ENCODE measurements at regions not wholly inside any gene's neighbourhood (a gene's known extent, or its start where the extent isn't known, plus 50 kb on each side); places are given as distances from the start of the nearest gene placed in this dataset.

GRCh38 chr22:49015459-49015858, 812.2 kb downstream of the BRD1 start:
- no peak overlapping the region for H2AFZ ChIP-seq
- H3K27me3 ChIP-seq (replicated peaks; ENCODE audit: insufficient read depth), result no peaks in the 10 kb centered on the region
- no peak overlapping the region for H3K9ac ChIP-seq
- H3K9me3 ChIP-seq (ENCODE audit: low read depth), result no peaks in the 10 kb centered on the region
- no peak overlapping the region for H3K4me2 ChIP-seq (ENCODE audit: unreplicated experiment)
- no peaks in the 10 kb centered on the region for H3K9me2 ChIP-seq (ENCODE audit: insufficient read depth)
- no peak overlapping the region for H3K27ac ChIP-seq
- H4K20me1 ChIP-seq (ENCODE audit: insufficient read depth), result no peaks in the 10 kb centered on the region
- no peak for TF ChIP-seq EZH2 (IDR thresholded peaks at IDR 0.05; ENCODE audit: insufficient read depth, poor library complexity, severe bottlenecking)
- no peak for TF ChIP-seq EZH2phosphoT487 (IDR thresholded peaks at IDR 0.05; ENCODE audit: insufficient read depth, low read depth)
- DNase-seq, result no peak
- no peaks in the 10 kb centered on the region for H3K79me2 ChIP-seq (ENCODE audit: insufficient read depth)
- H3K4me1 ChIP-seq (ENCODE audit: insufficient read depth), result no peaks in the 10 kb centered on the region
- H3K36me3 ChIP-seq (ENCODE audit: low read depth), result no peaks in the 10 kb centered on the region
- no peaks in the 10 kb centered on the region for H3F3A ChIP-seq (ENCODE audit: insufficient read depth)
- H3K4me3 ChIP-seq, result no peak overlapping the region
- WGBS, 2 experiments (ENCODE audit: low coverage in 1 of 2, low lambda C conversion rate in 2 of 2, missing lambda C conversion rate in 2 of 2), result 55 to 59% methylated on average over 13 of the region's 13 CpGs
- in situ Hi-C loops (cut with MboI), result no loop called here

DNA sequence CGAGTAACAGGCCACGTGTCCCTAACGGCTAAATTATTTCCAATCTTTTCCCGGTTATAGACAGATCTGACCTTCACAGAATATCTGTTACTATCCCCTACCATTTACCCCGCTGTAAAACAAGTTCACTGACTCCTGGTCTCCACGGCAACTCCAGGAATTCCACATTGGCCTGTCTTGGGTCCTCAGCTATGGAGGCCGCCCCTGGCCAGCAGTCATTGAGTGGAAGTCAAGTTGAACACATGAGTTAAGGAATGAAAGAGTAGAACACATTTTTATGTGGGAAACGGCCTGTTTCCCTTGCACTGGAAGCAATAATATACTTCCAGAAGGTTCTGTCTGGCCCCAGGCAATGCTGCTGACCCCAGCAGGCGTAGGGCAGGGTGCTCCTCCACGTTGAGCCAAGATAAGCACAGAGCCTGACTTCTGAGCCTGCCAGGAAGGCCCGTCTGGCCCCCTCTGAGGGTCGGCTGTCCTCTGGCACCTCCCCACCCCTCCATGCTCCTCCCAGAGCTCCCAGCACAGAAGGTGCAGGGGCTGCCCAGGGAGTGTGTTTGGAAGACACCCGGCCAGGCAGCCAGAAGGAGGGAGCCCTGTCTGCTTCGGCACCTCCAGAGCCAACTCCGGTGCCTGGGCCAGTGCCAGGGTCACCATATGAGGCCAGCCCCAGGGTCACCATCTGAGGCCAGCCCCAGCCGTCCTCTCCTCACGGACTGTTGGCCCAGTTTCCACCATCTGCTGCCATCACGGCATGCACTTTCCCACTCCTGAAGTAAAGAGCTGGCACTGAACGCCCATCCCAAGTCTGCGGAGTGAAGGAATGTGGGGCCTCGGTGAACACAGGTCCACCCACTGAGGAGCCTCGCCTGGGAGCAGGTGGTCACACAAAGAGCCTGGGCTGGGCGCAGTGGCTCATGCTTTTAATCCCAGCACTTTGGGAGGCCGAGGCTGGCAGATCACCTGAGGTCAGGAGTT, 813.2 kb downstream of the BRD1 start:
- no peak for DNase-seq
- H3K36me3 ChIP-seq (ENCODE audit: low read depth), result no peaks in the 10 kb centered on the region
- no peaks in the 10 kb centered on the region for H4K20me1 ChIP-seq (ENCODE audit: insufficient read depth)
- no peaks in the 10 kb centered on the region for H3K79me2 ChIP-seq (ENCODE audit: insufficient read depth)
- WGBS, 2 experiments (ENCODE audit: low coverage in 1 of 2, low lambda C conversion rate in 2 of 2, missing lambda C conversion rate in 2 of 2), result 46% methylated on average over 23 to 24 of the region's 24 CpGs
- no peaks in the 10 kb centered on the region for H3K27me3 ChIP-seq (replicated peaks; ENCODE audit: insufficient read depth)
- H2AFZ ChIP-seq, result no peak overlapping the region
- no peaks in the 10 kb centered on the region for H3K9me2 ChIP-seq (ENCODE audit: insufficient read depth)
- no peaks in the 10 kb centered on the region for H3F3A ChIP-seq (ENCODE audit: insufficient read depth)
- H3K9me3 ChIP-seq (ENCODE audit: low read depth), result no peaks in the 10 kb centered on the region
- no peak for TF ChIP-seq EZH2phosphoT487 (IDR thresholded peaks at IDR 0.05; ENCODE audit: insufficient read depth, low read depth)
- no peak for TF ChIP-seq EZH2 (IDR thresholded peaks at IDR 0.05; ENCODE audit: insufficient read depth, poor library complexity, severe bottlenecking)
- H3K27ac ChIP-seq, result no peak overlapping the region
- in situ Hi-C loops (cut with MboI), result no loop called here
- H3K9ac ChIP-seq, result no peak overlapping the region
- no peaks in the 10 kb centered on the region for H3K4me1 ChIP-seq (ENCODE audit: insufficient read depth)
- no peak overlapping the region for H3K4me2 ChIP-seq (ENCODE audit: unreplicated experiment)
- no peak overlapping the region for H3K4me3 ChIP-seq

DNA sequence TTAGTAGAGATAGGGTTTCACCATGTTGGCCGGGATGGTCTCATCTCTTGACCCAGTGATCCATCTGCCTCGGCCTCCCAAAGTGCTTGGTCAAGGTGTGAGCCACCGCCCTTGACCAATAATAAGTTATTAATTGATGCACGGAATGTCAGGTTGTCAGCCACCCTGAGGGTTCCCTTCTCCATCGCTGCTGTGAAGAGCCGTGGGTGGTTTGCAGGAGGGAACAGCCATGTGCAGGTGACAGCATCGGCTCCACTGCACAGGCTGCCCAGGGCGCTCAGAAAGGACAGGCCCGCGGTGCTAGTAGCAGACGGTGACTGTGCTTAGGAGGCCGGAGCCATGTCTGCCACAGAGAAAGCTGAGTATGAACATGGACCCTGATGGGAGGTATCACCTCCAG, 814.0 kb downstream of the BRD1 start:
- no peaks in the 10 kb centered on the region for H4K20me1 ChIP-seq (ENCODE audit: insufficient read depth)
- H3K79me2 ChIP-seq (ENCODE audit: insufficient read depth), result no peaks in the 10 kb centered on the region
- H3K27ac ChIP-seq, result no peak overlapping the region
- H3F3A ChIP-seq (ENCODE audit: insufficient read depth), result no peaks in the 10 kb centered on the region
- H3K4me3 ChIP-seq, result no peak overlapping the region
- no peaks in the 10 kb centered on the region for H3K27me3 ChIP-seq (replicated peaks; ENCODE audit: insufficient read depth)
- H3K36me3 ChIP-seq (ENCODE audit: low read depth), result no peaks in the 10 kb centered on the region
- no peak overlapping the region for H3K9ac ChIP-seq
- in situ Hi-C loops (cut with MboI), result no loop called here
- H3K9me3 ChIP-seq (ENCODE audit: low read depth), result no peaks in the 10 kb centered on the region
- 57 to 59% methylated on average over 12 of the region's 12 CpGs for WGBS, 2 experiments (ENCODE audit: low coverage in 1 of 2, low lambda C conversion rate in 2 of 2, missing lambda C conversion rate in 2 of 2)
- no peaks in the 10 kb centered on the region for H3K4me1 ChIP-seq (ENCODE audit: insufficient read depth)
- H3K4me2 ChIP-seq (ENCODE audit: unreplicated experiment), result no peak overlapping the region
- no peaks in the 10 kb centered on the region for H3K9me2 ChIP-seq (ENCODE audit: insufficient read depth)
- H2AFZ ChIP-seq, result no peak overlapping the region
- no peak for DNase-seq
- TF ChIP-seq EZH2phosphoT487 (IDR thresholded peaks at IDR 0.05; ENCODE audit: insufficient read depth, low read depth), result no peak
- no peak for TF ChIP-seq EZH2 (IDR thresholded peaks at IDR 0.05; ENCODE audit: insufficient read depth, poor library complexity, severe bottlenecking)

GRCh38 chr22:49012712-49013395, 814.8 kb downstream of the BRD1 start:
- no peaks in the 10 kb centered on the region for H3K4me1 ChIP-seq (ENCODE audit: insufficient read depth)
- in situ Hi-C loops (cut with MboI), result no loop called here
- no peak overlapping the region for H3K9ac ChIP-seq
- no peak overlapping the region for H3K4me2 ChIP-seq (ENCODE audit: unreplicated experiment)
- H3K27ac ChIP-seq, result no peak overlapping the region
- no peaks in the 10 kb centered on the region for H3K79me2 ChIP-seq (ENCODE audit: insufficient read depth)
- no peaks in the 10 kb centered on the region for H3K36me3 ChIP-seq (ENCODE audit: low read depth)
- no peaks in the 10 kb centered on the region for H3K9me3 ChIP-seq (ENCODE audit: low read depth)
- WGBS, 2 experiments (ENCODE audit: low coverage in 1 of 2, low lambda C conversion rate in 2 of 2, missing lambda C conversion rate in 2 of 2), result 1 to 2% methylated on average over 12 of the region's 12 CpGs
- H3K27me3 ChIP-seq (replicated peaks; ENCODE audit: insufficient read depth), result no peaks in the 10 kb centered on the region
- no peak overlapping the region for H3K4me3 ChIP-seq
- no peaks in the 10 kb centered on the region for H4K20me1 ChIP-seq (ENCODE audit: insufficient read depth)
- DNase-seq, result no peak
- TF ChIP-seq EZH2 (IDR thresholded peaks at IDR 0.05; ENCODE audit: insufficient read depth, poor library complexity, severe bottlenecking) (no peak), EZH2phosphoT487 (IDR thresholded peaks at IDR 0.05; ENCODE audit: insufficient read depth, low read depth) (no peak)
- no peaks in the 10 kb centered on the region for H3F3A ChIP-seq (ENCODE audit: insufficient read depth)
- no peaks in the 10 kb centered on the region for H3K9me2 ChIP-seq (ENCODE audit: insufficient read depth)
- no peak overlapping the region for H2AFZ ChIP-seq
